ENCODE measurements at regions not wholly inside any gene's neighbourhood (a gene's known extent, or its start where the extent isn't known, plus 50 kb on each side); places are given as distances from the start of the nearest gene placed in this dataset.

GRCh38 chr3:106566277-106566676 lies 697.5 kb upstream of the CBLB start:
- ATAC-seq (no peak), FAIRE-seq (no peak), DNase-seq (no peak)
- no peak for TF ChIP-seq CTCF (IDR thresholded peaks at IDR 0.05)
- intact Hi-C loops (cut with DNase I): no loop called here
- Histone ChIP-seq H3K27ac (no peak overlapping the region), H3K36me3 (no peaks in the 10 kb centered on the region), H3K4me3 (no peak overlapping the region), H3K9me3 (no peaks in the 10 kb centered on the region), H3K27me3 (no peaks in the 10 kb centered on the region), H3K4me1 (no peaks in the 10 kb centered on the region)
- WGBS, 2 donors: 24 to 37% methylated on average over 4 of the region's 4 CpGs

DNA sequence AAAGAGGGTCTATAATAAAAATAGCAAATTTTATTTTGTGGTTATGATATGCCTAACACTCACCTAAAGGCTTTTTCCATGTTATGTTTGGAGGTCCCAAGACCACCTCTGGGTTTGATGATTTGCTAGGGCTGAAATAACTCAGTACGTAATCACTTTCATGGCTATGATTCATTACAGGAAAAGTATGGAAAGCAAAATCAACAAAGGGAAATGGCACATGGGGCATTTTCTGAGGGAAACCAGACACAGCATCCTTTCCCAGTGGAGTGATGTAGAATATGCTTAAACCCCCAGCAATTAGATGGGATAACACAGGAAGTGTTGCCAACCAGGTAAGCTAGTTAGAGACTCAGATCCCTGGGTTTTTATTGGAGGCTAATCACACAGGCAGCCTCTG lies 701.6 kb upstream of the CBLB start:
- DNase-seq (no peak), ATAC-seq (no peak), FAIRE-seq (no peak)
- 70 to 81% methylated on average over 1 of the region's 1 CpG for WGBS, 2 donors
- Histone ChIP-seq H3K9me3 (no peaks in the 10 kb centered on the region), H3K27ac (no peak overlapping the region), H3K4me3 (no peak overlapping the region), H3K27me3 (no peaks in the 10 kb centered on the region), H3K4me1 (no peaks in the 10 kb centered on the region), H3K36me3 (no peaks in the 10 kb centered on the region)
- intact Hi-C loops (cut with DNase I): no loop called here
- no peak for TF ChIP-seq CTCF (IDR thresholded peaks at IDR 0.05)

DNA sequence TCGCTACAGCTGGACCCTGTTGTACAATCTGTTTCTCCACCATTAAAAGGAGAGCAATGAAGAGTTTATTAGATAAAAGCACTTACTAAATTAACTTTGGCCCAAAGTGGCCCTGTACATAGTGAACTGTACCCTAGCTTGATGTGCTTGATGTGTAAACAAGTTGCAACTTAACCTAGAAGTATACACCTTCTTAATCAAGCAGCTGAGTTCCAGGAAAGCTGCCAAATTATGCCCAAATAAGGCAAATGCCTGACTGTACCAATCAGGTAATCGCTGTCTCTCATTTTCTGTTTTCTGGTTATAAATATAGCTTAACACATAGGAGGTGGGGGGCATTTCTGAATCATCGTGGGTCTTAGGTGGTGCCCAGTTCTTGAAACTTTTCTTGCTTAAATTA lies 704.8 kb upstream of the CBLB start:
- no peaks in the 10 kb centered on the region for H3K4me1 ChIP-seq
- DNase-seq: no peak
- FAIRE-seq: no peak
- intact Hi-C loops (cut with DNase I): no loop called here
- H3K9me3 ChIP-seq: no peaks in the 10 kb centered on the region
- no peak for ATAC-seq
- H3K27ac ChIP-seq: no peak overlapping the region
- TF ChIP-seq CTCF (IDR thresholded peaks at IDR 0.05): no peak
- H3K4me3 ChIP-seq: no peak overlapping the region
- no peaks in the 10 kb centered on the region for H3K27me3 ChIP-seq
- 60 to 77% methylated on average over 3 of the region's 3 CpGs for WGBS, 2 donors
- H3K36me3 ChIP-seq: no peaks in the 10 kb centered on the region

GRCh38 chr3:106575029-106575428 lies 706.2 kb upstream of the CBLB start:
- 46 to 64% methylated on average over 1 of the region's 1 CpG for WGBS, 2 donors
- FAIRE-seq: no peak
- ATAC-seq: no peak
- Histone ChIP-seq H3K4me3 (no peak overlapping the region), H3K36me3 (no peaks in the 10 kb centered on the region), H3K27ac (no peak overlapping the region), H3K27me3 (no peaks in the 10 kb centered on the region), H3K4me1 (no peaks in the 10 kb centered on the region), H3K9me3 (no peaks in the 10 kb centered on the region)
- no peak for DNase-seq
- TF ChIP-seq CTCF (IDR thresholded peaks at IDR 0.05): no peak
- intact Hi-C loops (cut with DNase I): no loop called here

GRCh38 chr3:106577241-106577640 lies 708.4 kb upstream of the CBLB start:
- Histone ChIP-seq H3K4me1 (no peaks in the 10 kb centered on the region), H3K27ac (no peak overlapping the region), H3K9me3 (no peaks in the 10 kb centered on the region), H3K4me3 (no peak overlapping the region), H3K27me3 (no peaks in the 10 kb centered on the region), H3K36me3 (no peaks in the 10 kb centered on the region)
- intact Hi-C loops (cut with DNase I): no loop called here
- WGBS, 2 donors: 65 to 77% methylated on average over 1 of the region's 1 CpG
- no peak for DNase-seq
- no peak for TF ChIP-seq CTCF (IDR thresholded peaks at IDR 0.05)
- no peak for FAIRE-seq
- ATAC-seq: no peak

Measured in pancreas (tissue), 10 donors.